Stimulated activated naive CD4-positive, alpha-beta T cell (primary cell): ENCODE measurements at regions not wholly inside any gene's neighbourhood (a gene's known extent, or its start where the extent isn't known, plus 50 kb on each side); places are given as distances from the start of the nearest gene placed in this dataset.

ENCODE experiments used
- DNase-seq, 6 experiments: peaks; one replicate each; lab custom pipeline; 2025; lab: John Stamatoyannopoulos, UW

DNA sequence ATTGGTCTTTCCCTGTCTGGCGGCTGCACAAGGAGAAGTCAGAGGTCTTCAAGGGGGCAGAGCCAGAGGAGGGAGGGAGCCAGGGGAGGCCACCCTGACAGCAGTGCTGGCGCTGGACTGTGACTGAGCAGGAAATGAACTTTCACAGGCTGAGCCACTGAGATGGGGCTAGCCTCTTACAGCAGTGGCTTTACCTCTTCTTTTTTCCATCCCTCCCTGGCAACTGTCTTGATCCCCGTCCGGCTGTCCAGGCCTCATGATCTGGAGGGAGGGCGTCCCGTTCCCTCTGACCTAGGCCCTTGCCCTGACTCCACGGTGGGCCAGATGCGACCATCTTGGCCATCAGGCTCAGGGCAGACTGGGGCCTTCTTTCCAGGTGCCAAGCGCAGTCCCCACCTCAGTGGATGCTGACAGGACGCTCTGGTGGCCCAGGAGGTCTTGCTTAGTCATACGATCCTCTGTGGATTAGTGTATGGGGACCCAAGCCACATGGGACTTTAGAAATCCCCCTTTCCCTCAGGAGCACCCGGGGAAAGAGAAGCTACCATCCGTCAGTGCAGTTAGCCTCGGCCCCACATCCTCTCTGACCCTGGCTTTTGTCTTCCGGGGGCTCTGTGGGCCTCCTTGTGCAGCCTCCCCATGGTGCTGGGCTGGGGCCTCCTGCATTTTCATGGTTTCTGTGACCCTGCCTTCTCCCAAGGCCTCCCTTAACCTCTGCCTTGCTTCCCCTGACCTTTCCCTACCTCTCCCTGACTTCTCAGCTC lies 57.4 kb upstream of the CCDC167 start:
- DNase-seq = no peak

DNA sequence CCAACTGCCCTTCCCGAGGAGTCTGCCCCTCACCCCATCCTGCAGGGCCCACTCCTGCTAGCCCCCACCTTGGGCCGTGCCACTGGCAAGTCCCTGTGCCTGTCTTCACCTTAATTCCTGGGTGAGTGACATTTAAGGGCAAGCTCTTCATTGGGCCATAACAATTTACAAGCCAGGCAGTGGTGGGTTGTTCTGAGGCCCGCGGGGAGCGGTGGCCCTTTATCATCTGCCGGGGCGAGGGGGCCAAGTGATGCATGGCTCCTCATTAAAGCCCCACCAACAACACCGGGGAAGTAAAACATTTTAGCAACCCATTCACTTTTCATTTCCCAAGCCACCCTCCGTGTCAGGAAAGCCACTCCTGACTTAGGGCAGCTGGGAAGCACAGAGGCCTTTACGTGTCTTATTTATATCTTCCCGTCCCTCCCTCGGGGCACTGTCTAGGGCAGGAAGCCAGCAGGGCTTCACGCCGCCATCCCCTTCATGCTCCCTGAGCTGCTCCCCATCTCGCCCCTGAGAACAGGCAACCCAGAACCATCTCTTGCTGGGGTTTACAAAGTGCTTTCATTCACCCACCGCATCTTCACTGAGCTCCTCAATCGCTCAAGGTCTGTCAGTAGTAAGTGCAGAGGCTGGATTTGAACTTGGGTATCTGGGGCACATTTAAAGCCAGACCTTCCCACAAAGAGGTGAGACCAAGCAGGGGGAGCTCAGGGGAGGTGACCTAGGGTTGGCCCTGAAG lies 55.5 kb upstream of the CCDC167 start:
- no peak for DNase-seq

DNA sequence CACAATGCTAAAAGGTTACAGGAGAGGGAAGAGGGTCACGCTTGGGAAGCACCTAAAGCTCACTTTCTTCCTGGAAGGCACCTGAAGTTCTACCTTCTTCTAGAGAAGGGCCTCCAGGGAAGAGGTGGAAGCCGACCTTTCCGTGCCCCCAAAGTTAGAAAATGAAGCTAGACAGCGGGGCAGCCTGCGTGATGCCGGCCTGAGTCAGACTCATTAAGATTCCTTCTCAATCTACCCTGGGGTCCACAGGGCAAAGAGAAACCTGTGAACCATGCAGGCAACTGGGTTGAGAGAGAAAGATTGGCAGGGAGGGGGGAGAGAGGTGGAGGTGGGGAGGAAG lies 54.8 kb upstream of the CCDC167 start:
- DNase-seq = no peak

DNA sequence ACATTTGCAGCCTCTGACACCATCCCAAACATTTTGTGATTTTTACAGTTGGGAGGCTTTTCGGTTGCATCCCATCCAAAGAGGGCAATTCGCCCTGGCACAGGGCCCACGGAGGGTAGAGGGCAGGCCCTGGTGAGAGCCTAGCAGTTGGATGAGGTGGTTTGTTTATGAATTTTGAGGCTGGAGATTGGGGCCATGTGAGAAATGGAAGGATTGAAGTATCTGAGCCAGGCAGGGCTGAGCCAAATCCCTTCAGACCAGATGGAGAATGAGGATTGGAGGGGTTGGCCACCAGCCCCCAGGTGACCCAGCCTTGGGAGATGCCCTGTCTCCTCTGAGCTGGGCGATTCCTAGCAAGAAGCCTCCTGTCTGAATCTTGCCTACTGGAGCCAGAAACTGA lies 52.6 kb upstream of the CCDC167 start:
- DNase-seq = no peak

DNA sequence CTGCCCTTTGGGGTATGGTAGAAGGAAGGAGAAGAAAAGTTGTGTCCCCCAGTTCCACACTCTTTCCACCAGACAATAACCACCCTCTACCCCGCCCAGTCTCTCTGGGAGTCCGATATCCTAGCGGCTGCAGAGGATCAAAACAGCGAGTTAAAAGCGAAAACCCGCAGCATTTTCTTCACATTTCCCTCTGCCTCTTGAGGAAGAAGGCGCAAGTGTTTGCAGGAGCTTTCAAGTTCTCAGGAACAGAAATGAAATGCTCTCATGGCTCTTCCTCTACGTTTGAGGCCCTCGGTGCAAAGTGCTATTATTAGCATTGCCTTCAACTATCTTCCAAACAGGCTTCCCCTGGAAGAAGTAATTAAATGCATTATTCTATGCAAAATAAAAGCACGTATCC lies 52.2 kb upstream of the CCDC167 start:
- no peak for DNase-seq

DNA sequence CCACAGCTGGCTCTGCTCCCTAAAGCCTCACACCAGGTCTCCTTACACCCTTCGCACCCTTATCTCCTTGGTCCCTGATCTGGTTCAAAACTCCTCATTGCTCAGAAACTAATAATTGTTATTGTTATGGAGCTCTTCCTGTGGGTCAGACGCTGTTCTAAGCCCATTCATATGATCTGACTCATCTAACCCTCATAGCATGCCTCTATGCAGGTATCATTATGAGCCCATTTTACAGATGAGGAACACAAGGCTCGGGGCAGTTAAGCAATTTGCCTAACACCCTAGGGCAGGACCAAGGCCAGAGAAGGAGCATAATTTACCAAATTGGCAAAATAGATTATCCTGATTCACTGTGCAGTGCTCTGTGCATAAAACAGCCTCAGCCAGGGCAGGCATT lies 51.8 kb upstream of the CCDC167 start:
- DNase-seq = no peak

DNA sequence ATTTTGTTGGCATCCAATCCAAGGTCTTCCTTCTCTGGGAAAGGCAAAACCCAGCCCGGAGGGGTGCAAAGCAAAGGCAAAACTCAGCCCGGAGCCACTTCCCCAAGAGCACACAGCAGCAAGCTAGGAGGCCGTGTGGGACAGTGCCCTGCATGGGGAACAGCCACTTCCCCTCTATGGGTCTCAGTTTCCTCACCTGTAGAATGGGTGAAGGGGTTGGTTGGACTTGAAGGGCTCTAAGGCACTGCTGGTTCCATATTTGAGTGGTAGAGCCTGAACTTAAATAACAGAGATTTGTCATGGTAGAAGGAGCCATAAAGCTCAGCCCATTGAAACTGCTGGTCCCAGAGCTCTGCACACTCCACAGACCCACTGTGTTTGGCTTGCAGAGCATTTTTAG lies 51.3 kb upstream of the CCDC167 start:
- no peak for DNase-seq

DNA sequence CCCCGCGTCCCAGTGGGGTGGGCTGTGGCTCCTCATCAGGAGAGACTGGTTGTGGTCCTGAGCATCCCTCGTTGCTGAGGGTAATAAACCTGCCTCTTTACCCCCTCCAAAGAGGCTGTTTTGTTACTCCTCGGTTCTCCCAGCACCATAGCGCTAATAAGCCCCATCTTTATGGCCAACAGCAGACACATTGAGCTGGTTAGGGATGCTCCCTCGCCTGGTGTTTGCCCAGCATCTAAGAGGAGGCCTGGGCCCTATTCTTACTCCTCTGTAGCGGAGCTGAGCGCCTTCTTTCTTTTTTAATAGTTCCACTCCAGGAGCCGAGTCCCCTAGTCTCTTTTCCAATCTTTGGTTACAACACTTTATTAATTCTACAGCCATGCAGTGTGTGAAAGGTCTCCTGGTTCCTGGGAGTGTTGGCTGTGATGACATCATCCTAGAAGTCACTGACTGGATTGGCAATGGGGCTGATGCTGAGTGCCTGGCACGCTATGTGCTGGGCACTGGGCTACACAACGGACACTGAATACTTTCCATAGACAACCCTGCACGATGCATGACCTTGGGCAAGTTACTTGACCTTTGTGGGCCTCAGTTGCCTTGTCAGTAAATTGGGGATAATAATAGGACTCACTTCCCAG lies 50.6 kb upstream of the CCDC167 start:
- DNase-seq = no peak

DNA sequence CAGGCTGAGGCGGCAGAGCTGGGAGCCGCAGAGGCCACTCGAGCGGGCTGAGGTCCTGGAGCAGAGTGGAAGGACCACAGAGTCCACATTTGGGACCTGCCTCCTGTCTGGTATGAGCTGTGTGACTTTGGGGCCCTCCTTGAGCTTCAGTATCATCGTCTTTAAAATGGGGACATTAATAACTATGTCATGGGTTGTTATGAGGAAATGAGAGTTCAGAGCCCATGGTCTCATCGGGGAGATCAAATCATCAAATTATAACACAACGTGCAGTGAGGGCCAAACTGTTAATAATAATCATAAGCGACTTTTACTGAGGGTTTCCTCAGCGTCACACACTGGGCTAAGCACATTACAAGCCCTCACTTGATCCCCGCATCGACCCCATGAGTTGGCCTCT lies 49.9 kb upstream of the CCDC167 start:
- DNase-seq = no peak
